ENCODE measurements at regions not wholly inside any gene's neighbourhood (a gene's known extent, or its start where the extent isn't known, plus 50 kb on each side); places are given as distances from the start of the nearest gene placed in this dataset.

- no peak for TF ChIP-seq JUN (IDR thresholded peaks at IDR 0.05; ENCODE audit: low read depth, low read length)
Measured at GRCh38 chr2:16042201-16042700, 101.9 kb downstream of the MYCN start (continued).

Measured in H1 (cell line).